GM19438 (cell line): ENCODE measurements at regions not wholly inside any gene's neighbourhood (a gene's known extent, or its start where the extent isn't known, plus 50 kb on each side); places are given as distances from the start of the nearest gene placed in this dataset.

Source experiments
- ATAC-seq: cut with Tn5 transposase; IDR thresholded peaks from one replicate; pipeline ENCODE4 v1.9.1; 2021; ENCODE audit warnings: low read depth; ENCODE audit not compliant: unreplicated experiment

DNA sequence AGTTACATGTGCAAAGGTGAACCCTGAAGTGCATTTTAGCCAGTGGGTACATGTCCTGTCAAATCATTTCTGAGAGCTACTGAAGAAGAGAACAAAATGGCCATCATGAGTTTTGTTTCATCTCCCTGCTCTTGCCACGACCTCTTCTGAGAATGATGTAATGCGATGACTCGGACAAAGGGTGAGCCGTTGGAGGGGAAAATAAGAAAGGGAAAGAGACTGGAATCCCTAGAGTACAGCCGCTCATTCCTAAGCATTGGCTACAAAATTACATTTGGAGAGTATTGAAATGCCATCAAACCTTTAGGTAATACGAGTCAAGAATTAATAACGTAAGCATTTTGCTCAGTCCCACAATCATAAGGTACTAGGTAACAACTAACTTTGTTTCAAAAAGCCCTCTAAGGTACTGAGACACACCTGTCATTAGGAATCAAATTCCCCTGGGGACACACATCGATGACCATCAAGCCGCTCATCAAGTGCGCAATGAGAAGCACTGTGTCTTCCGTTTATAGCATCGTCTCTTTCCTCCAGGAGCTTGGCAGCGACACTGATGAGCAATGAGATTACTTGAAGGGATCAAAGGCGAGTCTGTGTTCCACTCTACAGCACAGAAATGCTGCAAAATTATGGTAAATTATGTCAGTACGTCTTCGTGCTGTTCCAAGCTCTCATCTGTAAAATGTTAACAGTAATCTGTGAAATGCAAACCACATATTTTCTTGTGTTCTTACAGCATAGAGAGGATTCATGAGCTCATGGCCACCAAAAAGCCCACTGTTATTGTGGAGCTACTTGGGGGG is 97.3 kb upstream of the PIEZO2 start:
- ATAC-seq = no peak

GRCh38 chr18:11245879-11246278 is 96.5 kb upstream of the PIEZO2 start:
- no peak for ATAC-seq

- no peak for ATAC-seq
These were observed 88.1 kb upstream of the PIEZO2 start for GRCh38 chr18:11237484-11237883.

DNA sequence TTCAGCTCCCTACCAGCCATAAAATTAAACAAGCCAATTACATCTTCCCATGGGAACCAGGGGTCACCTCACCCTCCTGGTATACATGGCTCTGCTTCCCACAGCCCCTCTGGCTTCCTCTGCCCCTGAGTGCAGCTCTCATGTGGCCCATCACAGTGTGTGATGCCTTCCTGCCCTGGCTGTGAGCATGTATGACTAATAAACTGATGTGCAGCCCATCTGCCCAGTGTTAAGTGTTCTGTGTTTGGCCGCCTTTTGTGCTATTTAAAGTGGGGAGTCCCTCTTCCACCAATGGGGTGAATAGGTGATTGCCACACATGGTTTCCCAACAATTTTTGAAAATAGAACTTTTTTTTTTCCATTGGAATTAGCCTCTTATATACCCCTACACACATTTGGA is 87.7 kb upstream of the PIEZO2 start:
- no peak for ATAC-seq

- no peak for ATAC-seq
These were observed 74.8 kb upstream of the PIEZO2 start for GRCh38 chr18:11224153-11224552.

DNA sequence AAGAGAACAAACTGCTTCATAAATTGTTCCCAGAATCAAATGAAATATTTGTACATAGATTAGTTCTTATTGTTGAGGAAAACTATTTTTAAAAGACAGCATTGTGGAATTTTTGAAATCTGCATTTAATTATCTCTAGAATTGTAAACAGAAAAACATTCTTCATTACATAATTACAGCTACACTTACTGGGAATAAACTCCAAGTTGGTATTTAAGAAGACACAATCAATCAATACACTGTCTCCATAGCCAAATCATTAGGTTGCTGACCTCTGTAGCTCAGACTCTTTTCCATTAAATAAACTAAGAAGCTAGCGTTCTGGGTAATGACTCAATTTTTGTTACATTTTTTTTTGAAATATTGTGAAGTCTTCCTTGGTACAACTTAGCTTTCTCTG is 70.2 kb upstream of the PIEZO2 start:
- no peak for ATAC-seq

- no peak for ATAC-seq
These were observed 65.8 kb upstream of the PIEZO2 start for GRCh38 chr18:11215216-11215615.

- no peak for ATAC-seq
These were observed 54.7 kb upstream of the PIEZO2 start for GRCh38 chr18:11204020-11204419.

GRCh38 chr18:11199477-11199876 is 50.1 kb upstream of the PIEZO2 start:
- ATAC-seq = no peak
